ENCODE measurements at regions not wholly inside any gene's neighbourhood (a gene's known extent, or its start where the extent isn't known, plus 50 kb on each side); places are given as distances from the start of the nearest gene placed in this dataset.

GRCh38 chr4:107125496-107125895 lies 89.4 kb upstream of the DKK2 start:
- in situ Hi-C loops (cut with MboI) (no loop called here), intact Hi-C loops (cut with micrococcal nuclease; ENCODE audit: unreplicated experiment) (no loop called here)
- H3K4me2 ChIP-seq (ENCODE audit: control insufficient read depth, insufficient read depth) = no peak overlapping the region
- FAIRE-seq = no peak
- no peak overlapping the region for H2AFZ ChIP-seq (ENCODE audit: control insufficient read depth, low read depth, low read length)
- no peaks in the 10 kb centered on the region for H4K20me1 ChIP-seq (ENCODE audit: control insufficient read depth, insufficient read depth)
- TF ChIP-seq ASH2L (IDR thresholded peaks at IDR 0.05; ENCODE audit: borderline replicate concordance, low read depth) = no peak
- no peaks in the 10 kb centered on the region for H3K9me3 ChIP-seq (replicated peaks; ENCODE audit: control insufficient read depth, insufficient read depth, low read length)
- SMC1A ChIA-PET (ENCODE audit: uncharacterized antibody, unreplicated experiment) = no interaction called here
- BruUV-seq (replicated peaks) = no TSS peak
- no peaks in the 10 kb centered on the region for H3K36me3 ChIP-seq (ENCODE audit: control insufficient read depth in 2 of 2, insufficient read depth in 2 of 2, low read length in 1 of 2)
- H3K27me3 ChIP-seq (replicated peaks in 1 of 2; ENCODE audit: control insufficient read depth in 2 of 2, insufficient read depth in 2 of 2, low read length in 1 of 2) = no peaks in the 10 kb centered on the region
- POLR2A ChIA-PET = no interaction called here
- H3K4me1 ChIP-seq (ENCODE audit: control insufficient read depth, insufficient read depth, low read length) = no peaks in the 10 kb centered on the region
- RAD21 ChIA-PET (ENCODE audit: unreplicated experiment) = no interaction called here
- CTCF ChIA-PET = interaction anchor here (1.2 kb wide), 1 partner anchor 57 kb away, joined by 4 read pairs; no protein-coding TSS in a partner anchor
- H3K79me2 ChIP-seq (ENCODE audit: control insufficient read depth, insufficient read depth, low read length) = no peaks in the 10 kb centered on the region
- H3K27ac ChIP-seq (ENCODE audit: control insufficient read depth, insufficient read depth) = no peak overlapping the region
- no peak overlapping the region for H3K9ac ChIP-seq (ENCODE audit: control insufficient read depth, insufficient read depth, low read length)
- no peak for DNase-seq (ENCODE audit: low read depth, low spot score)
- WGBS (ENCODE audit: insufficient coverage, insufficient replicate concordance, low lambda C conversion rate, missing lambda C conversion rate) = 0% methylated on average over 2 of the region's 2 CpGs
- H3K4me3 ChIP-seq = no peak overlapping the region
- no peak for ATAC-seq

GRCh38 chr4:107122736-107123135 lies 86.6 kb upstream of the DKK2 start:
- Histone ChIP-seq H4K20me1 (ENCODE audit: control insufficient read depth, insufficient read depth) (no peaks in the 10 kb centered on the region), H3K4me2 (ENCODE audit: control insufficient read depth, insufficient read depth) (no peak overlapping the region), H3K79me2 (ENCODE audit: control insufficient read depth, insufficient read depth, low read length) (no peaks in the 10 kb centered on the region), H3K27ac (ENCODE audit: control insufficient read depth, insufficient read depth) (no peak overlapping the region), H3K4me3 (no peak overlapping the region), H3K27me3 (replicated peaks in 1 of 2; ENCODE audit: control insufficient read depth in 2 of 2, insufficient read depth in 2 of 2, low read length in 1 of 2) (no peaks in the 10 kb centered on the region), H3K9me3 (replicated peaks; ENCODE audit: control insufficient read depth, insufficient read depth, low read length) (no peaks in the 10 kb centered on the region), H3K4me1 (ENCODE audit: control insufficient read depth, insufficient read depth, low read length) (no peaks in the 10 kb centered on the region), H3K9ac (ENCODE audit: control insufficient read depth, insufficient read depth, low read length) (no peak overlapping the region), H3K36me3 (ENCODE audit: control insufficient read depth in 2 of 2, insufficient read depth in 2 of 2, low read length in 1 of 2) (no peaks in the 10 kb centered on the region), H2AFZ (ENCODE audit: control insufficient read depth, low read depth, low read length) (no peak overlapping the region)
- CTCF ChIA-PET = no interaction called here
- RAD21 ChIA-PET (ENCODE audit: unreplicated experiment) = no interaction called here
- no TSS peak for BruUV-seq (replicated peaks)
- 0% methylated on average over 2 of the region's 2 CpGs for WGBS (ENCODE audit: insufficient coverage, insufficient replicate concordance, low lambda C conversion rate, missing lambda C conversion rate)
- ATAC-seq (no peak), DNase-seq (ENCODE audit: low read depth, low spot score) (no peak), FAIRE-seq (no peak)
- intact Hi-C loops (cut with micrococcal nuclease; ENCODE audit: unreplicated experiment) (no loop called here), in situ Hi-C loops (cut with MboI) (no loop called here)
- POLR2A ChIA-PET = no interaction called here
- SMC1A ChIA-PET (ENCODE audit: uncharacterized antibody, unreplicated experiment) = no interaction called here
- TF ChIP-seq MEF2B (IDR thresholded peaks at IDR 0.05; ENCODE audit: partially characterized antibody, poor library complexity, severe bottlenecking) = no peak
- no peak for TF ChIP-seq ESRRA (IDR thresholded peaks at IDR 0.05; ENCODE audit: low read length)
- TF ChIP-seq IKZF1 (conservative IDR thresholded peaks at IDR 0.05) = no peak
- no peak for TF ChIP-seq CBFB (IDR thresholded peaks at IDR 0.05; ENCODE audit: low read depth)
- TF ChIP-seq RFX5 (IDR thresholded peaks at IDR 0.05; ENCODE audit: low read depth, low read length) = no peak
- no peak for TF ChIP-seq FOS (IDR thresholded peaks at IDR 0.05; ENCODE audit: borderline replicate concordance, extremely low read depth, insufficient read length)
- no peak for TF ChIP-seq CTCF (IDR thresholded peaks at IDR 0.05 in 2 of 3, conservative IDR thresholded peaks at IDR 0.05 in 1 of 3; ENCODE audit: control insufficient read depth in 2 of 3, extremely low read depth in 1 of 3, insufficient read depth in 1 of 3, low read depth in 3 of 3, low read length in 3 of 3)
- TF ChIP-seq ATF2 (IDR thresholded peaks at IDR 0.05; ENCODE audit: low read length) = no peak
- no peak for TF ChIP-seq CUX1 (IDR thresholded peaks at IDR 0.05; ENCODE audit: insufficient replicate concordance, low read depth, low read length)
